NCI-H2196 (cell line): ENCODE measurements at regions not wholly inside any gene's neighbourhood (a gene's known extent, or its start where the extent isn't known, plus 50 kb on each side); places are given as distances from the start of the nearest gene placed in this dataset.

Source experiments
- DNase-seq: peaks from one replicate; lab custom pipeline; 2025; ENCODE audit not compliant: unreplicated experiment; lab: John Stamatoyannopoulos, UW

DNA sequence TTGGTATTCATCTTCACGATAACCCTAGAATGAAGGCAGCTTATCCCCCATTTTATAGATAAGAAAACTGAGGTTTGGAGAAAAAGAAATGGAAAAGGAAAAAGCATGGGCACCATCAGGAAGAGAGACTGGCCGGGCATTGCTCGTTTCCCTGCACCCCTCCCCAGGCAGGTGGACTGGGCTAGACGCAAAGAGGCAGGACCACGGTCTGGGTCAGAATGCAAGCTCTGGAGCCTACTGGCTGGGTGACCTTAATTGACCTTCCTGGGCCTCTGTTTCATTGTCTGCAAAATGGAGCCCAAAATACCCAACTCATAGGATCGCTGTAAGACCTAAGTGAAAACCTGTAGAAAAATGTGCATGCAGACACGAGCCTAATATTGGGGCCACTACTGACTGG is 135.3 kb upstream of the GLI2 start:
- DNase-seq, result no peak

DNA sequence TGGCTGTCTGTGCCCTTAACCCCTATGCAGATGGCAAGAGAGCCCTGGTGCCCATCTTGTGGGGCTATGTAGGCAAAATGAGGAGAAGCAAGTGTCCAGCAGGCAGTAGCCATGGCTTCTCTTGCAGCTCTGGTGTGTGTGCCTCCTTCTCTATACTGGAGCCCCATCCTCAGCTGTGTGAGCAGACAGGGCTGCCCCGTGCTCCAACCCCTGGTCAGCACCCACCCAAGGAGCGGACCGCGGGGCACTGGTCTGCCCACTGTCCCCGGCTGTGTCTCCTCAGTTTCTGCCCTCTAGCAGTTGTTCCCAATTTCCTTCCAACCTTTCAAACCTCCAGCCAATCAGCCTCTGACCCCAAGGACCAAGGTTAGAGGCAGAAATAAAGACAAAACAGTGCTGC is 134.9 kb upstream of the GLI2 start:
- no peak for DNase-seq

DNA sequence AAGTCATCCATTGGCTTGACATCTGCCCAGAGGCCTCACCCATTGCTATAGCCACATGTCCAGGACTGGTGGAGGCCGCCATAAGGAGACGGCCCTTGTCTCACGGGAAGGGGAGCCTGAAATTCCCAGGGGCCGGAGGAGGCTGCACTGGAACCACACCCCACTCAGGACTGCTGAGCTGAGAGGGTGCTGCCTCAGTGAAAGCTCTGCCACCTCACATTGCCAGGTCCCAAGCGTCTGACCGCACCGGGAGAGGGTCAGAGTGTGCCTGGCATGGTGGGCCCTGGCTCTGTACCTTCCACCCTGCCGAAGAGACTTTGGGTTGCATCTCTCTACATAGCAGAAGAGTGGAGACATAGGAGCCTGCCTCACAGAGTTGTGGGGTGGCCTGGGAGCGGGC is 134.1 kb upstream of the GLI2 start:
- no peak for DNase-seq

DNA sequence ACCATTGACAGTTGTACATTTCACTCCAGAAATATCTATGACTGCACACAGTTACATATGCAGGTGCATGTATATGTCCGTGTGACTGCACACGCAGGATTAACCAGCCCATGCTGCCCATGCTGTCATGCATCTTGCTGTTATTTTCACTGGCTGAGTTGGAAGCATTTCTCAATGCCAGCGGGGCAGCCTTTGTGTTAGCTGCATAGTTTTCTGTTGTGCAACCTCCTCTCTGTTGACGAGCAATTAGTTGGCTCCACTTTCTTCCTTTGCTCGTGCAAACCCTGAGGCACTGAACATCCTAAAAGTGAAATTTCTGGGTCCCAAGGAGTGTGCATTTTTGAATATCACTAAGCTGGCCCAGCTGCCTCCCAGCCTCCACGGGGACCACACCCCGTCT is 133.4 kb upstream of the GLI2 start:
- no peak for DNase-seq

DNA sequence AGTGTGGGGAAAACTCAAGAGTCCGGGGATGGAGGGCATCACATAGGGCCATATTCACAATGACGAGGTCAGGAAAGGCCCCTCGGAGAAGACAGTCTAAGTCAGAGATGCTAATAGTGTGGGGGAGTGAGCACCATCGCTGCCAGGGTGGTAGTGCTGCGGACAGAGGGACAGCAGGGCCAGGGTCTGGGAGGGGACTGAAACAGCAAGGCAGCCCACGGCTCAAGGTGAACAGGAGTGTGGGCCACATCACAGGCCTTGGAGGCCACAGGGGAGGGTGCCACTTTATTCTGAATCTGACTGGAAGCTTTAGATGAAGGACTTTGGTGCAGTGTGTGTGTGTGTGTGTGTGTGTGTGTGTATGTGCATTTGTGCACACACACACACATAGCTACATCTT is 130.9 kb upstream of the GLI2 start:
- DNase-seq, result no peak

DNA sequence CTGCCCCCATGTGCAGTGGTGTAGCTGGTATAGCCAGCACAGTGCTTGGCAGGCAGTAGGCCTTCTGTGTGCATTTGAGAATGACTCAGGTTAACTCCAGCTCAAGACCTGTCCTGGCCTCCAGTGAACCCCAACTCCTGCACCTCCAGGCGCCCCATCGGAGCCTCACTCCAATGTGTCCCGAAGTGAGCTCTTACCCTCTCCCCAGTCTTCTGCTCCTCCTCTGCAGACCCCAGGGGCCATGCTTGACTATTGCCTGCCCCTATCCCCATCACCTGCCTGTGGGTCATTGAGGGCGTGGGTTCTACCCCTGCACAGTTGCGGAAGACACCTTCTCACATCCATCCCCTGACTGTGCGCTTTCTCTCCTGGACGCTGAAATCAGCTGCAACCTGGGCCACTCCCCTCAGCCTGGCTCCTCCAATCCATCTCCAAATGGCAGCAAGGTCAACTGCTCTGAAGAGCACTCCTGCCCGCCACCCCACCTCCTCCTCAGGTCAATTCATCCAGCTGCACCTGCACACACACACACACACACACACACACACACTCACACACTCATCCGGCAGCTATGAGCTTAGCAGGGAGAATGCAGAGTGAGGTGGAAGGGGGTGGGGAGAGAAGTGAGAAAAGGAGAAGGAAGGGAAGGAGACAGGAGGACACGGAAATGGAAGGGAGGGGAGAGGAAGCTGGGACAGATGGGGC is 130.3 kb upstream of the GLI2 start:
- peak; percentile 73 for DNase-seq

DNA sequence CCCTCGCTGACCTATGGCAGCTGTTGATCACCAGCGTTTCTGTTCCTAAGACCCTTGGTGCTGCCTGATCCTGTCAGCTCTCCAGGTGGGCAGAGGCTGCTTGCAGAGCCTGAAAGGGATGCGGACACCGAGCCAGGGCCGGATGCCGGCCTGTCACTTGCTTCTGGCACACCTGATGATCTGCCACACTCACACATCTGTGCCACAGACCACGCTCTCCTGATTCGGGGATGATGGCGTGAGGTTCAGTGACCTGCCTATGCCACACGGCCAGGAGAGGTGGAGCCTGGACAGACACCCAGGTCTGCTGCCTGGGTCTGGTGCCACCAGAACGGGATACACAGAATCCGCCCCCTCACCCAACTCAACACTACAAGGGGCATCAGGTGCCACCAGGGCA is 129.4 kb upstream of the GLI2 start:
- DNase-seq, result no peak

DNA sequence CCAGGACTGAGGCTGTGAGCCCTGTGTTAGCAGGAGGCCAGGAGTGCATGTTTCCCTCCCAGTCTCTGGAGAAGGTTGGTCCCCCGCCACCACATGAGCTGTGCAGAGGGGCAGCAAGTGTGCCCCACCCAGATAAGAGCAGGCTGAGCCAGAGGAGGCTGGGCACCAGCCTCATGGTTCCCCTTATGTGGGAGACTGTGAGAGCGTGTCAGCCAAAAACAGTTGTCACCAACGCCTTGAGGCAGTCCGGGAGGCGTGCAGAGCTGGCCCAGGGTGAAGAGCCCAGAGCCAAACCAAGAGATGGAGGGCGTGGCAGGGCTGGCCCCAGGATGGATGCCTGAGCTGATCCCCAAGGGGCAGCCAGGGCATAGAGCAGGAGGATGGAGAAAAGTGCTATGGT is 128.7 kb upstream of the GLI2 start:
- DNase-seq, result no peak

DNA sequence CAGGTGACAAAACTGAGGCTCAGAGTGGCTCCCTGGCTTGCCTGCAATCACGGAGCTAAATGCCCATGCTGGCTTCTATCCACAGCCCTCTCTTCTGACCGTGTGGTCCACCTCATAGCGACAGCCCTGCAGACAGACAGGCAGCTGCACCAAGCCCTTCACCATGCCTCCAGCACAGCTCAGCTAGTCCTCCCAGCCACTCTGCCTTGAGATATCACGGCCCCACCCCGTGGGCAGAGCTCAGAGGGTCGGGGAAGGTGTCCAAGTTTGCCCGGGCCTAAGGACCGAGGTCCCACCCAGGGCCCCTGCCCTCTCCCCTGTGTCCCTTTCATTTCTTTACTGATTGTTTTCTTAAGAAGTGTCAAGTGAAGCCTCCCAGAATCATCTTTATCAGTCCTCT is 128.2 kb upstream of the GLI2 start:
- no peak for DNase-seq

DNA sequence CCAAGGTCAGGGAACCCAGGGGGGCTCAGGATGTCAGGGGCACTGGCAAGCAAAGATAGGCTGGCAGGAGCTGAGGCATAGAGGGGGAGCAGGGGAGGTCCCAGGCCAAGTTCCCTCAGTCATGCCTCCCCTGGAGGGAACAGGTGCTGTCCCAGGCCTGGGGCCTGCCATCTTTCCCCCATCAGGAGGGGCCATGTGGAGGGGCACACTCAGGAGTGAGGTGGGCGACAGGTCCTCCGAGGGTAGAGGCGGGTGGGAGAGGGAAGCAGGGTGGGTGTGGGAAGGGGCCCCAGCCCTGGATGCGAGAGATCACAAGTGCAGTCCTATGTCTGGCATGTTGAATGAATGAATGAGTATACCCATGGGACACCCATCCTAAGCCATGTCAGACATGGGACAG is 127.7 kb upstream of the GLI2 start:
- no peak for DNase-seq

DNA sequence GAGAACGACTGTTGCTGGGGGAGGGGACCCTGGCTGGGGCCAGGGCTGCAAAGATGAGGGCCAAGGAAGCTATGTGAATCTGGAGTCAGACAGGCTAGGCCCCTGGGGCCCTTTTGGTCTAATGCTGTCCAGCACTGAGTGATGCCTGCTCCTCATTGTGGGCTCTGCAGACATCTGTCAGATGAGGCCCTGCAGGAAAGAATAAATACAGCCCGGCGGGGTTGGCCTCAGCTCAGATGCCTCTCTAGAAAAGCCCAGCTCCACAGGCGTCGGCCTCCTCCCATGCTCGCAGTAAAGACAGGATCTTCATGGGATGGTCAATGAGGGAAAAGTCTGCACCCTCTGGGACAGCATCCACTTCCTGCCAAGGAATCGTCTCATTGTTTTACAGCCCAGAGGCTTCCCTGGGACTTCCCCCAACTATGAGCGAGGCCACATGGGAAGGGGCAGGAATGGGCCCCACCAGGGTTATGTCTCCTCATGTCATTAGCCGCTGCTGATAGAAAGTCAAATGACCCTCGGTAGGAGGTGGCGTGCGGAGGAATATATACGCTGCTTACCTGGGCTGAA is 125.8 kb upstream of the GLI2 start:
- no peak for DNase-seq

DNA sequence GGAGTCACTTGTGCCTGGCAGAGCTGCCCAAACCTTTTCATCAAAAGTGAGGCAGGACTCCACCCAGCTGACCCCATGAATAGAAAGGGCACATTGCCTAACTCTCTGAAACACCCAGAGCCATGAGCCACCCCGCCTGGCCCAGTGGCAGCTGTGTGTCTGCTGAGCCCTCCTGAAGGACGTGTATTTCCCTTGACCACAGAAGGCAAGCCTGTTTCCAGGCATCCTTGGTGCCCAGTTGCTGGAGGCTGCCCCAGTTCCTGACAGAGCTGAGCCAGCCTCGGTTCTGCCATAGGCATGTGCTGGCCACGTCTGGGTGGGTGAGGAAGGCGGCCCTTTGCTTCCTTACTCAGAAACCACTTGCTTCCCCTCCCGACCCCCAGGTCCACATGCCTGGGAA is 124.7 kb upstream of the GLI2 start:
- DNase-seq, result no peak

DNA sequence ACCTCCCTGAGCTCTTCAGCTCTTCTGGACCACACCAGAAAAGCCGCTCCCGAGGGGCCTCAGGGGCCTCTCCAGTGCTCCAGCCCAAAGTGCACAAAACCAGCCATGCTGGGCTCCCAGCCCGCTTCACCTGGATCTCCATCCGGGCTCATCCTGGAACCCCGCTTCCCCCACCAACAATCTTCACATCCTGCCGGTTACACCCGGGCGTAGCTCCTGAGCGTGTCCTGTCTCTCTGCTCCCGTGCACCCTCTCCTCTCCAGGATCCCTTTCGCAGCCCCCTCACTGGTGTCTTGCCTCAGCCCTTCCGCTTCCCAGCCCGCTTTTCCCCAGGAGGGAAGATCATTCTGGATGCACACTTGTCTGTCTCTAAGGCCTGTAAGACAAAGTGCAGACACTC is 123.7 kb upstream of the GLI2 start:
- DNase-seq, result no peak

DNA sequence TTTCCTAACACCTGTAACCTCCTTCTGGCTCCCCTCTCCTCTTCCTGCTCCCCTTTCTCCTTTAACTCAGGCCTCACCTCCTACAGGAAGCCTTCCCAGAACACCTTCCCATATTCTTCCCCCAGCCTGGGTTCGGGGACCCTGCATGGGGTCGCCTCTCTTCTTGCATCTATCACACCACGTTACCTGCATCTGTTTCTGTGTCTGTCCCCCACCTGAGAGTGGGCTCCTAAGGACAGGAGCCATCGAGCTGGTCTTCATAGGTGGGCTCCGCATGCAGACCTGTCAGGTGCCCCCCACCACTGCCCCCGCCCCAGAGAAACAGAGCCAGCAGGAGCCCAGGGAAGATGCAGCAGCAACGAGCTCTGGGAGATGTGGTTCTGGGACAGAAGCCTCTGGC is 123.2 kb upstream of the GLI2 start:
- no peak for DNase-seq

DNA sequence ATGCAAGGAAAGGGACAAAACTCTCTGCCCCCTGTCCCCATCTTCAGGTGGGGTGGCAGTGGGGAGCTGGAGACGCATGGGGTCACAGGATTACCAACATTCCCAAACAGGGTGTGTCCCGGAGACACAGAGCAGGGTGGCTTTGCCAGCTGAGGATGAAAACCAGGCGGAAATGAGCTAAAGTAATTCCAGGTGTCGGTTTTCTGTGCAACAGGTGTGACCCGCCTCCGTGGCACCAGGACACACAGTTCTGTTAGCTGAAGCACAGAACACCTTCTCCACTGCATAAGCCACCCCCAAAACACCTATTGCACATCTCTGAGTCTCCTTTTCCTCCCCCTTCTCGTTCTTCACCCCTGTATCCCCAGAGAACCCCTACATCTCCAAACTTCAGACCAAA is 122.7 kb upstream of the GLI2 start:
- DNase-seq, result no peak

DNA sequence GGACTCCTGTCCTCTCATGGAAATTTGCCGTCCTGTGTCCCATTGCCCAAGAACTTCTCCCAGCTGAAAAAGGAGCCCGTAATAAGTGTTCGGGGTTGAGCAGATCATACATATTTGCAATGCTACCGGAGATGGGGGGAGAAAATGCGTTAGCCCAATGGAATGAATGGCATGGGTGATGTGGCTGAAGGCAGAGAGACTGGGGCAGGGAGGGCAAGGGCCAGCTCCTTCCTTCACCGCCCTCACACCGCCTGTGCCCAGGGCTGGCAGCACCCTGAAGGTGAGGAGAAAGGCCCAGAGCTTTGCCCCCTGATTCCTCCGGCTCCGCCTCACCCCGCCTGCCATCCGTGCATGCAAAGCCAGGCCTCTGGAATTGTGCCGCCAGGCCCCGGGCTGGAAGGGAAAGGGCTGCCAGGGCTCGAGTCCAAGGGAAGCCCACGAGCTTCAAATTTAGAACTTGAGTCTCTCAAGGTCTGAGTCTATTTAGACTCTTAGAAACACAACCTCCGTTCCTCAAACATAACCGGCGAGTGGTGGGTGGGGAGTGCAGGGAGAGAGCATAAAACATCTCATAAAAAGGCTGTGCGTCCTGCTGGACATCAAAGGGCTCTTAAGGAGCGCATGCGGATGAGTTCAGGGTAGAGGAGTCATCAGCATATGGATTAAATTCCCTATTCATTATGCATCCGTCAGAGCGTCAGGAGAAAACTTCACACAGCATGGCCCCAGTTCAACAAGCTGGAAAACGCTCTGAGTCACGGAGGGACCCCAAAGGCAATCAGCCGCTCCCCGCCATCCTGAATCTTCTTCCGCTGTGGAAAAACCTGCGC is 121.7 kb upstream of the GLI2 start:
- DNase-seq, result no peak

DNA sequence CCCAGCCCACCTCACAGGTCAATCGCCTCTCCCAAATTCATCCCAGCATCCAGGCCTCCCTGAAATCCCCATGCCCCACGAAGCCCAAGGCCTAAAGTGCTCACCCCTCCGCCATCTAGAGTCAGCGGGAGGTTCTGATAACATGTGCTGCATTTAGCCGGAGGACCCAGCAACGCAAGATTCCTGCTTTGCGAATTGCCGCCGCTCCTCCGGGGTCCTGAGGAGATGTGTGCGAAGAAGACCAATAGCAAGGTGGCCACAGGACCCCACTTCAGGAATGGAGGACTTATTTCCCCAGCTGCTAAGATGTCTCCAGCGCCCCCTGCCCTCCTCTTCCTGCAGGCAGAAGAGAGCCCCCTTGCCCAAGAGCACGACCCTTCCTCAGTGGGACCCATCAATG is 120.8 kb upstream of the GLI2 start:
- DNase-seq, result no peak

DNA sequence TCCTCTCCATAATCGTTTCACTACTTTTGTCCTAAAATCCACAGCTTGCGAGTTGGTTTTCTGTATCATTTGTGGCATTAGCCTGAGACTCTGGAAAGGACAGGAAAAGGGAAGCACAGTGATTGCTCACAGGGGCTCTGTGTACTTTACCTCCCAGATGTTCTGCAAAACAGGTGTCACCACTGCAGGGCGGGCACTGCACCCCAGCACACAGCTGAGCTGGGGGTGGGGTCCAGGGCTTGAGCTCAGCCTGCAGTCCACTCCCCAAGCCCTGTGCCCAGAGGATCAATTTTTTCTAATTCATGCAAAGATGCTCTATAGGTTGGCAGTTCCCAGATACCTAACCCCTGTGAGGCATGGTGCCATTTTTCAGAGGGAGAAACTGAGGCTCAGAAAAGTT is 119.4 kb upstream of the GLI2 start:
- no peak for DNase-seq

DNA sequence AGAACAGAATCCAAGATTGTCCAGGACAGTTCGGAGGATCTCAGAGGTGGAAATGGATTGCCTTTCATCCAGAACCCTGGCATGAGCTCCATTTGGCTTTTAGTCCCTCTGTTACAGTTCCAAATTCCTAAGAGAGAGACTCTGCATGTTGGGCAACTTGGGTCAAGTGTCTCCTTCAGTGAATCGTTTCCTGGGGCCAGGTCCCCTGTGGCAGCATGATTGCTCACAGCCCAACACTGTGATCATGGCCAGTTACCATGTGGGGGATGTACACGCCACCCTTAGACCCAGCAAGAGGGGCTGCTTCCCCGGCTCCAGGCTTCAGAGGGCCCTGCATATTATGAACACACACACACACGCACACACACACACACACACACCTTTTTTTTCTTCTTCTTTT is 118.6 kb upstream of the GLI2 start:
- no peak for DNase-seq

DNA sequence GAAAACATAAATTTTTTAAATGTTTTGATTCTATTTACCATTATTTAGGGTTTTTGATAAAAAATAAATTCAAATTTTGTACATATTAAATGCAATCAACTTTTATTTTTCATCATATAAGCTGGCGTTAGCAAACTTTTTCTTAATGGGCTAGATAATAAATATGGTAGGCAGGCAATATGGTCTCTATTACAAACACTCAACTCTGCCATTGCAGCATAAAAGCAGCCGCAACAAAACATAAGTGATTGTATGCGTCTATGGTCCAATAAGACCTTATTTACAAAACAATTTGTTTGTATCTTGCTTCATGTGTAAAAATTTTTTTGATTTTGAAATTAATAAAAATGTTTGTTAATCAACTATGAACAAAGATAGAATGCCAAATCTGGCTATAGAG is 116.8 kb upstream of the GLI2 start:
- DNase-seq, result no peak

DNA sequence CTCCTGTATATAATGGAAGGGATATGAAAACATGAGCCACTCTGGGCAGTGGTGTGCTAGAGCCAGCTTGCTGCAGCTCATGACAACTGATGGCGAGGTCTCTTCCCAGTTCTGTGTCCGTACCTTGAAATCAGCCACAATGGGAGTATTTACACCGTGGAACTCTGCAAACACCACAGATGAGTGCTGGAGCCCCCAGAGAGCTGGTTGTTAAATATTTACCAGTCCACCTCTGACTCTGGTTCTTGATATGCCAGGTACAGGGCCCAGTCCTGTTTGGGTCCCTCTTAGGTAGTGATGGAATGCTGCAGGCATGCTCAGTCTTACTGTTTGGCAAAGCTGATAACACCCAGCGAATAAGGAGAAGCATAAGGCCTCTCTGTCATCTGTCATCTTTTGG is 116.1 kb upstream of the GLI2 start:
- DNase-seq, result no peak

DNA sequence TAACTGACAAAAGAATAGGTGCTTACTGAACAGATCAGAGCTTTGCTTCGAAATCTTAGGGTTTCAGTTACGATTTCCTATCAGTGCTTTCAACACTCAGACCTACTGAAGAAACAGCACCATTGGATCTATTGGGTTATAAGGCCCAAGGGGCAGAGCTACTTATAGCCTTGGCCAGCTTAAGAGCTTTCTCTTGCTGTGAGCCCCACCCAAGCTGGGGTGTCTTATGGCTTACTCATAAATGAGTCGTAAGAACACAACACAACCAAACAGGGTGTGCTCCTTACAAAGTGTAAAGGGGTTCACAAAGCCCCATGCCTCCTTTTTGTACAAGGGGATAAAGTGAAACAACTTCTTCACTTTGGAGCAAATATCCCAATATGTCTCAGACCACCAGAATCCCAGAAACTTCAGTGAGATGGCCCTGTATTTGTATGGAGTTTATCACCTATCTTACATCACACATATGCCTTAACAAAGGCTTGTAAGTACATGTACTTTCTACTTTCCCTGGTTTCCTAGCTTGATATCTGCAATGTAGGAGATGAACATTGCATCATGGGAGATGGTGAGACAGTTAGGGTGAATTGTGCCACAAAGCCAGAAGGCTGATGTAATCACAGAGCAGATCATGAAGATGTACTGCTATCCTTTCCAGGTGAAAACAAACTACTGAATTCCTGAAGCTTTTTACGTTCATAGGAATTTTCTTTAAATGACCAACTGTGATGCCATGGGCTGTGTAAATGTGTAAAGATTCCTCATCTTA is 115.5 kb upstream of the GLI2 start:
- DNase-seq, result no peak
